ENCODE measurements at regions not wholly inside any gene's neighbourhood (a gene's known extent, or its start where the extent isn't known, plus 50 kb on each side); places are given as distances from the start of the nearest gene placed in this dataset.
"Not testable (repeated sequence)": the region's sequence is repeated elsewhere in the genome, so short reads cannot be mapped to it uniquely, and the experiment has no call there.

DNA sequence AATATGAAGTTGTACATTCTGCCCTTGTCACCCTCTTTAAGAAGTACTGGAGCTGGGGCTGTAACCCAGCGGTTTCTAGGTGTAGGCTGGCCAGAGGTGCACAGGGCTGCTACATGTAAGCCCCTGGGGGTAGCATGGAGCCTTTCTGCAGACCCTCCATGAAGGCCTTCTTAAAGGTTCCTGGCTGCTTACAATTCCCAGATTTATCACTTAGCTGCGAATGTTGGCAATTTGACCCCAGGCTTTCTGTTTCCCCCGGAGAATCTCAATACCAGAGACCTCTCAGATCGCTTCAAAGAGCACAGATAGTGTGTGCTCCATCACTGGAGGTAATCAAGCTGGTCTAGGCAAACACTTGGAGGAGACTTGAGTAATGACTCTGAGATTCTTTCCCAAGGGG lies 309.4 kb downstream of the CBLN1 start:
- DNase-seq, result no peak

DNA sequence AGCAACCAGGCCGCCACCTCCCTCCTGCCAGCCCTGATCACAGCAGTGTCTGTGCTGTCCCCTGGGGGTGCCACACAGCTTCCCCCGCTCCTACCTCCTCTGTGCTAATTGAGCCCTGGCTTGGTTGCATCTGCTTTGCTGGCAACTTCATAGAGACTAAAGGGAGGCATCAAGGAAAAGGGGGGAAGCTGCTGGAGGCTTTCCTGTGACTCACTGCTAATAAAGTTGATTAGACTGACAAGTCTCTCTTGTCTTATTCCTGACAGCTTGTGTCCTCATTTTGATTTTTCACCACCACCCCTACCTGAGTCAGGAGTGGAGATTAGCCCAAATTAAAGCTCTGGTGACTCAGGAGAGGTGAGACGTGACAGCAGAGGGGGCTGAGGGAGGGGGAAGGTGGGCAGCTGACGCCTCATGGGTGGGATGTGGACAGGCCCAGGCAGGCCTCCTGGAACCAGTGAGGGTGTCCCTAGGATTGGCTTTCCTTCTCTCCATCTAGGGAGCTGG lies 310.0 kb downstream of the CBLN1 start:
- no peak for DNase-seq

DNA sequence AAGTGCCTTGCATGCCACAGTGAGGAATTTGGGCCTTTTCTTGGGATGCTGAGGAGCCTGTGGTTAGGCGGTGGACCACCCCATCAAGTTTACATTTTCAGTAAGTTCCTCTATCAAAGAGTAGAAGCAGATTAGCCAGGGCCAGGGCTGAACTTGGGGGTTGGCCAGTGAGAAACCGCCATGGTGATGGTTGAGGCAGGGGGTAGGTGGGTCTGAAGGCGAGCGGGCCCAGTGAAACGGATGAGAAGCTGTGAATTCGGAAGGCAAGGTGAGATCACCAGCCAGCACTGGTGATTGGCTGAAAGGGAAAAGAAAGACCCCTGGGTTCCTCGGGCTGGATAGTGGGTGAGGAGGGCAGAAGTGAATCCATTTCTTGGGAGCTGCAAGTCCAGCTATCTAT lies 311.4 kb downstream of the CBLN1 start:
- DNase-seq, result no peak

DNA sequence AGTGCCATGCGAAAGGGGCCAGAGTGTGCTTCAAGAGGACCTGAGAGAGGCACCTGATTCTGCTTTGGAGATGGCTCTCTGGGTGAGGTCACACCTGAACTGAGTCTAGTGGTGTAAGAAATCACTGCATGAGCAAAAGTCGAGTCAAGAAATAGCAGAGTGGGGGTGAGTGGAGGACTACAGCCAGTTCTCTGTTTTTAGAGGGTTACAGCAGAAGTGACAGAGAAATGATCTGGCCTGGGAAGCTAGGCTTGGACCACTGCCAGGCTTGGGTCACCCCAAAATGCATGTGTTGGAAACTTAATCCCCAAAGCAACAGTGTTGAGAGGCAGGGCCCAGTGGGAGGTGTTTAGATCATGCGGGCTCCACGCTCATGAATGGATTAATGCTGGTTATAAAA lies 312.0 kb downstream of the CBLN1 start:
- no peak for DNase-seq

DNA sequence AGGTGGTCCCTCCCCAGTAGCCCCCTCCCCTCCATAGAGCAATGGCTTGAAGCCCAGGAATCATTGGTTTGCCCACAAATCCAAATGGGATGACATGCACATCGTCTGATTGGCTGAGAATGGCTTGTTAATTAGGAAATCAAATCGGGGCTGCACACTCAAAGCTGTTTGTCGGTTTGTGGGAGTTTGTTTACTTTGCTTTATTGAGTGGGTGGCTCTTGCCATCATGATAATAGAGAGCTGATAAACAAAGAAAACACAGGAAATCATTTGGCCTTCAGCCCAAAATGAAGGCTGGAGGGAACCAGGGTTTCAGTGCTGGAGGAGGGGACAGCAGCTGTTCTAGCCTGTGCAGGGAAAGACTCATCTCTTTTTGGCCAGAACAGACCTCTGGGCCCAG lies 316.3 kb downstream of the CBLN1 start:
- DNase-seq, result no peak

DNA sequence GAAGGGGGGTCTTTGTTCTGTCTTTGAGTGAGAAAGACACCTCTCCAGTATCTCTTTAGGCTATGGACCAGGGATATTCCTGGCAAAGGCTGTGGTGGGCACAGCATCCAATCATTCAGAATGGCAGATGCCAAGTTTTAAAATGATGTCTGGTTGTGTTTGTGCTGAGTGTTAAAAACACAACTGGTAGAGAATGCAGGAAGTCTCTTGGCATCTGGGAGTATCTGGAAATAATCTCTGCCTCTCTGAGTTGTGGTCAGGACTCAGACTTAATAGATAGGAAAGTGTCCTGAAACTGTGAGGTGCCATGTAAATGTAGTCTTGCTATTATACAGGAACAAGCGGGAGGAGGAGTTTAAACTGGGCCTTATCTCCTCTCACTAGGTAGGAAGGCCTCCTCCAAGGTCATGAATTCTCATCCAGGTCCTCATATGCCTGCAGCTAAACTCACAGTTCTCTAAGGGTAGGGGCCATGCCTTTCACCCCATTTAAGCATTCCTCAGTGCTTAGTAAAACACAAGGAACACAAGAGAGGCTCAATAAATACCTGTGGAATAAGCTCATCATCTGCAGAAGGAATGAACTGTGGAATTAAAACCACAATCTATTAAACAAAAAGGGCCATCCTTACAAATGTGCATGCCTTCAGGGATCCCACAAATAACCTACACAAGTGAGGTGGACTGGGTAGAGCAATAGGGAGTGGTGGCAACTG lies 317.6 kb downstream of the CBLN1 start:
- no peak for DNase-seq

DNA sequence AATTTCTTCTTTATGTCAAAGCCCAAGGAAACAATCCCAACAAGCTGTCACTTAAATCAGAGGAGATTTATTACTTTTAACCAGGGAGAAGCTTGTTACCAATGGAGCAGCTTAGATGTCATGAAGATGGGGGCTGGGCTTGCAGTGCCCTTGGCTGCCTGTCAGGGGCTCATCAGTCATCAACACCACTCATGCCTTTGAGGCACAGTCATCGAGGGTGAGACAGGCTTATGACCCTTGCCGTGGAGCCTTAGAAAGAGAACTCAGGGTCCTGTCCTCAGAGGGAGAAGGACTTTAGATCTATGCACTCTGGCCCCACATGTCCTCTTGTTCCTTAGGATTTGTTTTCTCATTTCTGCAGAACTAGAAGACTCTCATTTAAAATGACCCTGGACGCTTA lies 318.3 kb downstream of the CBLN1 start:
- no peak for DNase-seq

DNA sequence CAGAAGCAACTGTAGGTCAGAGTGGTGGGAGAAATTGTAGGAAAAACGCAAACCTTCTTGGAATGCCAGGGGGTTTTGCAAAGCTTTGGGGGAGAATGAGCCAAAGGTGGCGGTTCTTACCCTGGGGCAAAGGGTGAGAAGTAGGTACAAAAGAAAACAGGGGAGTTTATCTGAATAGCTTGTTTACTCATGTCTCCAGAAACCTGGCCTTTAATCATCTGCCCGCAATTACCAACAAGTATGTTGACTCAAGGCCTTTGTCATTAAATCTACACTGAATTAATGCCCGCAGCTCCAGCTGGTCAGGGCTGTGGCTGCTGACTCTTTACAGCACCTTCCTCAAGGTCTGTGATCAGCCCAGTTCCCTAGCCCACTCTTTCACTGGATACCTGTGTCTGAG lies 320.1 kb downstream of the CBLN1 start:
- DNase-seq, result no peak

DNA sequence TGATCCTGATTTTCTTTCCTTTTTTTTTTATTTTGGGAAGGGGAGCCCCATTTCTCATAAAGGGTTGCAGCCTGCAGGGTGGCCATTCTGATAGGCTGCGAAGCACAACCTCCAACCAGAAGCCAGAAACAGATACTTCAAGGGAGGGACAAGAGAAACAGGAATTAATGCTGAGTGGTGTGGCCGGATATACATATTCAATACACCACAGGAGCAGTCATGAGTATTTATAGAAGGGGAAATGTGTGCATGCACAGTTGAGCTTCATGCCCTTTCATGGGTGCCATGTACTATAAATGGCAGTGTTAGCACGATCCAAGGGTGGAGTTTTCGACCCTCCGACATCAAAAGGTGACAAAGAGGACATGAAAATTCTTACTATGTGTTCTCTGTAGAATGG lies 320.8 kb downstream of the CBLN1 start:
- no peak for DNase-seq

DNA sequence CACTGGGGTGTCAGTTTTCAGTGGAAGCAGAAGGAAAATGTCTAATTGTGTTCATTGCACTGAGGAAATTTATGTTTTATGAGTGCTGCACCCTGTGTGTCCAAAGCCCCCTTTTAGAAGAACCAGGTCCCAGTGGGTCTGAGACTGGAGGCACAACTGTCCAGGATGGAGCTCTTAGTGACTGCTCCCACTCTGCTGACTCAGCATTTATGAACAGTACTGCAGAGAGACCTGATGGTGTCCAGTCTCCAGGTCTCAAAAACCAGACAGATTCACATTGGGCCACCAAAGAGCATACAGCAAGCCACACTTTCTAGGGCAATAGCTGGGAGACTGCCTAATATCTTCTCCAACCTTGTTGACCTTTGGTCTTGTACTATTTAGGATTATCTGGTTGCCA lies 321.9 kb downstream of the CBLN1 start:
- DNase-seq, result no peak

DNA sequence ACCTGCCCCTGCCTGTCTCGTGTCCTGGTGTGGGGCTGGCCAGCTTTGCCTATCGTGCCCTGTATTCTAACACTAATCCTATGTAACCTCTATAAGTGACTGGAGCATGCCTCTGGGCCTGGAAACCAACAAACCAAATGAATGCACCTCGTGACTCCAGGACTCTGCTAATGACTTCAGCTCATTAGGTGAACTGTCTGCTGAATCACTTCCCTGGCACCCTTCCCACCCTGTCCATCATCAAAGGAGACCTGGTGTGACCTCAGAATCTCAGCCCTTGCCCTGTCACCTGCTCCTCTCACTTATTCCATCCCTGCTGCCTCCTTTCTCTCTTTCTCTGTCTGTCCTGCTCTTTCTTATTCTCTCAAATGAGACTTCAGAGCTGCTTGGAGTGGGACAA lies 322.4 kb downstream of the CBLN1 start:
- no peak for DNase-seq

DNA sequence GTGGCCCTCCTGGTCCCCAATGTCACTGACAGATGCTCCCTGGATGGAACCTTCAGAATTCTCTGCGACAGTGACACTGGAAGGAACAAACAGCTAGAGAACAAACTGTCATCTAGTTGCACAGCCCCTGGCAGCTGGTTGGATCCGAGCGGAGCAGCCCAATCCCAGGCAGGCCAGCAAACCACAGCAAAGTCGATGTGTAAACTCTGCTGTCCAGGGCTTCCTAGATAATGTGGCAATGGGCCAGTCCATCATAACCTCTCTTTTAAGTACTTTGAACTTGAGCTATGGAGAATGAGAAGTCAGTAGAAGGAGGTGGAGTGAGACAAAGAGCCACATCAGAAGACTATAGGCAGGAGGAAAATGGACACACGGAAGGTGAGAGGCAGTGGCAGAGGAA lies 323.0 kb downstream of the CBLN1 start:
- no peak for DNase-seq

DNA sequence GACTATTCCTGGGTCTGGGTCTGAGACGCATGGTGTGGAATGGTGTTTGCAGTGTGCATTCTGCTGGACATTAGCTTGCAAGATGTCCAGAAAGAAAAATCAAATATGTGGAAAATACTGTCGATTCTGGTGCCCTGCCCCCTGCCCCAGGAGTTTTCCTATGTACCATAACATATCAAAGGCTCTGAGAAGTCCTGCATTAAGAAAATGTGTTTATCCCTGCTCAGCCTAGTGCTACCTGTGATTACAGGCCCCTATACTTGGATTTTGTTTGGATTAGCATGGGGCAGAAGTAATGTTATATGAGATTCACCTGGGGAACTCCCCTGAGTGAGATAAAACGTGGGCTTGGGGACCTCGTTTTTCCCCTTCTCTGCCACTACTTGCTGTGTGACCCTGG lies 325.0 kb downstream of the CBLN1 start:
- no peak for DNase-seq

DNA sequence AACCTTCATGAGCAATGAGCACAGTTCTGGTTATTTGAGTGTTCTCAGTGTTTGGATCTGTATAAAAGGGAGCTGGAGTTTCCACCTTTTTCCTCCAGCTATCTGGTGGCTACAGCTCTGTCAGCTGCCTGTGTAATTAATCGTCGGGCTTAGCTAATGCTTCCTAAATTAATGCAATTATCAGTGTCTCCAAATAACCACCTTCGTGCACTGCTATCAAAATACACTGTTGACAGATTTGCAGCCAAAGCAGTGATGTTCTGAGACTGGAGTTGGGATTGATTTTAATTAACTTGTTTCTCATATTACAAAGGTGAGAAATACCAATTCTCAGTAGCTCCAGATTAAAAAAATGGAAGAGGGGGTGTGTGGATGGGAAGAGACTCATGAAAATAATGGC lies 325.8 kb downstream of the CBLN1 start:
- DNase-seq, result no peak

DNA sequence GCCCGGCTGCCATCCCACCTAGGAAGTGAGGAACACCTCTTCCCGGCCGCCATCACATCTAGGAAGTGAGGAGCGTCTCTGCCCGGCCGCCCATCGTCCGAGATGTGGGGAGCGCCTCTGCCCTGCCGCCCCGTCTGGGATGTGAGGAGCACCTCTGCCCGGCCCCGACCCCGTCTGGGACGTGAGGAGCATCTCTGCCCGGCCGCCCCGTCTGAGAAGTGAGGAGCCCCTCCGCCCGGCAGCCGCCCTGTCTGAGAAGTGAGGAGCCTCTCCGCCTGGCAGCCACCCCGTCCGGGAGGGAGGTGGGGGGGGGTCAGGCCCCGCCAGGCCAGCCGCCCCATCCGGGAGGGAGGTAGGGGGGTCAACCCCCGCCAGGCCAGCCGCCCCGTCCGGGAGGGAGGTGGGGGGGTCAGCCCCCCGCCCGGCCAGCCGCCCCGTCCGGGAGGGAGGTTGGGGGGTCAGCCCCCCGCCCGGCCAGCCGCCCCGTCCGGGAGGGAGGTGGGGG lies 330.0 kb downstream of the CBLN1 start:
- not testable (repeated sequence) for DNase-seq

DNA sequence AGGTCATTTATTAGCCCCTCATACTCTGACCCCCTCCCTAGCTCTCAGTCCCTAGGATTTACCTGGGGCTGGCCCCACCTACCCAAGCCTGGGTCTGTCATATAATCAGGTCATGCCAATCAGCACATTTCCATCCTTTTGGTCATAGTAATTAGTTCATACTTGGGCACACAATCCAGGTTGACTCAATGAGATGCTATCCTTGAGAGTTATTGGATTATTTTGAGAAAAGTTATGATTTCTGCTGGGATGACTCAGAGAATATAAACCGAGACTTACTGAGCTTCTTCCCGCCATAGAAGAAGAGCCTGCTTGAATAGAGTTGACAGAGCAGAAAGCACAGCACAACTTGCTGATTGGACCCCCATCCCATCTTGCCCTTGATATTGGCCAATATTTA lies 331.5 kb downstream of the CBLN1 start:
- DNase-seq, result no peak

DNA sequence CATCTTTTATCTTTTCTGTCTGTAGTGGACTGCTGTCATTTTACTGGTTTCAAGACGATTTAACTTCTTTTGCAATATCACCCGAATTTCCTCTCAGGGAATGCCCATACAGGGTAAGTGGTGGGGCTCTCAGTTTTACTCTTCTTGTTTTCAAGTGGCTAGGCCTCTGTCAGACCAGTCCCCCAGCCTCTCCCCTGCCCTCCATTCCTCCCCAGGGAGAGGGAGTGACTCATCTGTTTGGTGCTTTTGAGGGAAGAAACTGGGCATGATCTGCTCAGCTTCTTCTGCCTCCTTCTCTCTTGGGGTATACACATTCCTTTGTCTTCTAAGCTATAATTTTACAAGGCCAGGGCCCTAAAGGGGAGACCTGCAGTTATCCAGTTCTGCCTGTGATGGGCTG lies 332.0 kb downstream of the CBLN1 start:
- no peak for DNase-seq

DNA sequence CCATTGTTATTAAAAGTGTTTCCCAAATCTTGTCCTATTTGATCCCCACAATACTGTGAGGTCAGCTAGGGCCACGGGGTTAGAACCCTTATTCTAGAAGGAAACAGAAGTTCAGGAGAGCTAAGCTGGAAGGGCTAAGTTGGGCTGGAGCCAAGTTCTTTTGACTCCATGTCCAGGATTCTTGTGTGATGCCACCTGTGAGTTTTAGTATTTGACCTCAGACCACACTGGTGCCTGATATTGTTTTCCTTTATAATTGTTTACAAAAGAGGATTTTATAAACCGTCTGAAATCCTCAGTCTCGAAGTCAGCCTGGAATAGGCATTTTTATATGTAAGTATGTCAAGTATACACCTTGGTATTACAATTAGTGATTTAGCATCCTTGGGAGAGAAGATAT lies 332.7 kb downstream of the CBLN1 start:
- no peak for DNase-seq

DNA sequence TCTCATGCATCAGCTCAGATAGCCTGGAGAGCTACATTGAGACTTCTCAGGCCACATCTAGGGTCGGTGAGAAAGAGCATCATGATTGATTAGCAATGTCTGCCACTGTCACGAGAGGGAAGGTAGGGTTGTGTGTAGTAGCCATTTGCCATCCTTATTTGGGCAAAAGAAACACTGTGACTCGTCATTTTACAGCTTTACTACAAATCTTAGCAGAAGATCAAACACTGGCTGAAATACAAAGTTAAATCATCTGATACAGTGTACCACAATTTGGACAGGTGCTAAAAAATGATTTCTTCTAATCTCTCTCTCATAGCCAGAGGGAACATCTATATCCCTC lies 334.3 kb downstream of the CBLN1 start:
- DNase-seq, result no peak

DNA sequence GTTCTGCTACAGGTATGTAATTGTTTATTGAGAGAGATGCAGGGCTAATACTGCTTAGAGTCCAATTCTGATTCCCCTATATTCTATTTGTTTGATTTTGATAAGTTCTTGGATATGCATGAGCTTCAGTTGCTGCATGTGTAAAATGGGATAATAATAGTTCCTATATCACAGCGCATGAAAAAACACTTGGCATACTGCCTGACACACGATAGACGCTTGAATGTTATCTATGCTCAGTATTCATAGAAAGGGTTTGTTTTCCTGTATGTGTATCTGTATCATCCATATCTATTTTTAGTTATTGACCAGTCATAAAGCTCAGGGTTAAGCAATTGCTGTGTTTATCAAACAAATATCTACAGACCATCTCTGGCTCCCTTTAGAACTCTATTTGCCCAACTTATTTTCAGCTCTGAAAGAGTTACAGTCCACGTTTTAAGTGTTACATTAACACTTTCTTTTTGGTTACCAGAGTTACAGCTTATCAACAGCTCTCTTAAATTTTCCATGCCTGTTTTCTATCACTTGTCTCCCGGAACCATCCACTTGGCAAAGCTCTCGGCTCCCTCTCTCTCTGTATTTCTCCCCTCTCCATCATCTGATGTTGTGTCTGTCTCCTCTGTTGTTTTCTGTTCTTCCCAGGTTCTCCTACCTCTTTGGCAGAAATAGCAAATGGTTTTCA lies 334.8 kb downstream of the CBLN1 start:
- no peak for DNase-seq

DNA sequence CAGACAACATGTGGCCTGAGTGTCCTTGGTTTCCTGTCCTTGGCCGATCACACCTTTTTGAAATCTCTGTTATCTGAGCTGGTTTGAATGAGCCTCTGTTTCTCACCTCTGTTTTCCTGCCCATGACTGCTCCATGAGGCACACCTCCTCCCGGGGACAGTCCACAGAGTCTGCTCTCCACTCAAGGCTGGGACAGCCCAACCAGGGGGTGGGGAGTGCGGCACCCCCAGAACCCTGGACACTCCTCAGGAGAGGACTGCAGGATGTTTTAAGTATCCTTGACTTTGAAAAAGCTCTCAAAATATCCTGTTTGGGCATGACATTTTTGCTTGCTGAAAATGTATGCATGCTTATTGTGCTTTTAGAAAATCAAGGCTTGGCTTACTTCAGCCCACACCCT lies 333.0 kb upstream of the N4BP1 start:
- no peak for DNase-seq

DNA sequence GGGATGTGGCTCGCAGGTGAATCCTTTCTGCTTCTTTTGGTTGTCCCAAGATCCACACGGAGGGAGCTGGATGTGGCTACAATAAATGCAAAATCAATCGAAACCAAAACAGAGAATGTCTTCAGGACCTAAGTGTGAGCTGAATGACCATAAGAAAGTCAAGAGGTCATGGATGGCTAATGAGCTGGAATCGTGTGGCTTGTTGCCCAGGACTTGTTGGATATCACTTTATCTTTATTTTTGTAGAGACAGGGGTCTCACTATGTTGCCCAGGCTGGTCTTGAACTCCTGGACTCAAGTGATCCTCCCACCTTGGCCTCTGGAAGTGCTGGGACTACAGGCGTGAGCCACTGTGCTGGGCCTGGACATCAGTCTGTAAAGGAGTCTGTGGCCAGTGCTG lies 326.8 kb upstream of the N4BP1 start:
- no peak for DNase-seq

DNA sequence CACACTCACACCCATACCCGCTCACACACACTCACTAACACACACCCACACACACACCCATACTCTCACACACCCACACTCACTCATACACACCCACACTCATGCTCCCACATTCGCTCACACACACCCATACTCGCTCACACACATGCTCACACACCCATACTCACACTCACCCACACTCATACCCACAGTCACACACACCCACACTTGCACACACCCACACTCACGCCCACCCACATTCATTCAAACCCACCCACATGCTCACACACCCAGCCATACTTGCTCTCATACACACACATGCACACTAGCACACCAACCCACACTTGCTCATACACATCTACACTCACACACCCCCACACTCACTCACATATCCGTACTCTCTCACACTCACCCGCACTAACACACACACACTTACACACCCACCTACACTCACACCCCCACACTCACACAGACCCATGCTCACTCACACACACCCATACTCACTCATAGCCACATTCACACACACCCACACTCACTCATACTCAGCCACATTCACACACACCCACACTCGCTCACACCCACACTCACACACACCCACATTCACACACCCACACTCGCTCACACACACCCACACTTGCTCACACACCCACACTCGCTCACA lies 322.4 kb upstream of the N4BP1 start:
- no peak for DNase-seq

DNA sequence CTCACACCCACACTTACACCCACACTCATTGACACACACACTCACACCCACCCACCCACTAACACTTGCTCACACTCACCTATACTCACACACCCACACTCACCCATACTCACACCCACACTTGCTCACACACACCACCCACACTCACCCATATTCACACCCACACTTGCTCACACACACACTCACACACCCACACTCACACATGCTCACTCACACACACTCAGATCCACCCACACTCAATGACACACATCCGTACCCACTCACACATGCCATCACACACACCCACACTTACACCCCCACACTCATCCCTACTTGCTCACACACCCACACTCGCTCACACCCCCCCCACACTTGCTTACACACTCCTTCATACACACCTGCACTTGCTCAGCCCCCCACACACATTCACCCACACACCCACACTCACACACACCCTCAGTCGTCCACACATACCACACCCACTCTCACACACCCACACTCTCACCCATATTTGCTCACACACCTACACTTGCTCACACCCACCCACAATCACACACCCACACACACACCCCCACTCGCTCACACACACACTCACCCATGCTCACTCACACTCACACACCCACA lies 321.1 kb upstream of the N4BP1 start:
- no peak for DNase-seq

All from suppressor macrophage treated with lipopolysaccharide for 1 hour (primary cell).